ENCODE measurements at regions not wholly inside any gene's neighbourhood (a gene's known extent, or its start where the extent isn't known, plus 50 kb on each side); places are given as distances from the start of the nearest gene placed in this dataset.

- Histone ChIP-seq H3K4me2 (ENCODE audit: insufficient read depth, low read length) (no peak overlapping the region), H3K4me1 (ENCODE audit: control insufficient read depth, extremely low read depth, insufficient read depth, low read length) (no peaks in the 10 kb centered on the region), H3K27me3 (ENCODE audit: control insufficient read depth in 2 of 2, insufficient read depth in 2 of 2, low read length in 2 of 2) (no peaks in the 10 kb centered on the region), H2AFZ (ENCODE audit: low read depth, low read length) (no peak overlapping the region), H3K9ac (replicated peaks; ENCODE audit: extremely low read depth, insufficient read depth, low read length) (no peak overlapping the region), H3K9me1 (replicated peaks; ENCODE audit: control insufficient read depth, extremely low read depth, insufficient read depth, low read length) (no peaks in the 10 kb centered on the region), H3K27ac (ENCODE audit: insufficient read depth, low read depth, low read length) (no peak overlapping the region), H4K20me1 (replicated peaks; ENCODE audit: control insufficient read depth, extremely low read depth, insufficient read depth, low read length) (no peaks in the 10 kb centered on the region), H3K79me2 (ENCODE audit: control insufficient read depth, insufficient read depth, low read length) (no peaks in the 10 kb centered on the region), H3K36me3 (ENCODE audit: control insufficient read depth in 2 of 2, extremely low read depth in 1 of 2, insufficient read depth in 2 of 2, low read length in 2 of 2) (no peaks in the 10 kb centered on the region), H3K9me3 (replicated peaks; ENCODE audit: control insufficient read depth, insufficient read depth, low read length) (peaks cover 1% of the 10 kb centered on the region), H3K4me3 (replicated peaks in 1 of 3; ENCODE audit: insufficient read depth in 1 of 3, low read depth in 1 of 3, low read length in 3 of 3) (no peak overlapping the region)
- no peak for TF ChIP-seq MAX (IDR thresholded peaks at IDR 0.05; ENCODE audit: insufficient read depth, insufficient read length)
- no peak for TF ChIP-seq JUN (IDR thresholded peaks at IDR 0.05; ENCODE audit: borderline replicate concordance, insufficient read depth, insufficient read length, low read depth)
- DNase-seq (ENCODE audit: low read depth, low spot score) (no peak), FAIRE-seq (no peak)
- no TSS peak for BruUV-seq (replicated peaks)
- POLR2A ChIA-PET = no interaction called here
- CTCF ChIA-PET = no interaction called here
- dilution Hi-C loops (cut with MboI; ENCODE audit: extremely low pct_ligation_motif_present, low sequenced_read_pairs) (no loop called here), intact Hi-C loops (cut with micrococcal nuclease) (no loop called here)
Observed at GRCh38 chr13:47087241-47087640, 190.4 kb upstream of the HTR2A start.

GRCh38 chr13:47085346-47085745, 188.5 kb upstream of the HTR2A start:
- ChIA-PET CTCF (no interaction called here), POLR2A (no interaction called here)
- H3K9ac ChIP-seq (replicated peaks; ENCODE audit: extremely low read depth, insufficient read depth, low read length) = no peak overlapping the region
- dilution Hi-C loops (cut with MboI; ENCODE audit: extremely low pct_ligation_motif_present, low sequenced_read_pairs) (no loop called here), intact Hi-C loops (cut with micrococcal nuclease) (no loop called here)
- H3K4me3 ChIP-seq (replicated peaks in 1 of 3; ENCODE audit: insufficient read depth in 1 of 3, low read depth in 1 of 3, low read length in 3 of 3) = no peak overlapping the region
- no peaks in the 10 kb centered on the region for H3K79me2 ChIP-seq (ENCODE audit: control insufficient read depth, insufficient read depth, low read length)
- FAIRE-seq (no peak), DNase-seq (ENCODE audit: low read depth, low spot score) (no peak)
- H2AFZ ChIP-seq (ENCODE audit: low read depth, low read length) = no peak overlapping the region
- H3K27ac ChIP-seq (ENCODE audit: insufficient read depth, low read depth, low read length) = no peak overlapping the region
- peaks cover 3% of the 10 kb centered on the region for H3K9me3 ChIP-seq (replicated peaks; ENCODE audit: control insufficient read depth, insufficient read depth, low read length)
- no peak for TF ChIP-seq CTCF (IDR thresholded peaks at IDR 0.05; ENCODE audit: extremely low read depth in 1 of 2, insufficient read depth in 1 of 2, low read depth in 1 of 2, low read length in 2 of 2)
- no peak for TF ChIP-seq MYC (IDR thresholded peaks at IDR 0.05; ENCODE audit: low read depth, low read length)
- no peak for TF ChIP-seq JUN (IDR thresholded peaks at IDR 0.05; ENCODE audit: borderline replicate concordance, insufficient read depth, insufficient read length, low read depth)
- TF ChIP-seq GATA2 (IDR thresholded peaks at IDR 0.05; ENCODE audit: insufficient read depth, insufficient read length, low read depth, low read length) = no peak
- no peak for TF ChIP-seq EZH2 (IDR thresholded peaks at IDR 0.05; ENCODE audit: borderline replicate concordance, low read depth, low read length, severe bottlenecking)
- TF ChIP-seq FOS (IDR thresholded peaks at IDR 0.05; ENCODE audit: borderline replicate concordance, insufficient read depth, low read length) = no peak
- no peak for TF ChIP-seq MAX (IDR thresholded peaks at IDR 0.05; ENCODE audit: insufficient read depth, insufficient read length)
- TF ChIP-seq POLR2A (IDR thresholded peaks at IDR 0.05; ENCODE audit: low read depth, low read length) = no peak
- no peak for TF ChIP-seq POLR2AphosphoS5 (IDR thresholded peaks at IDR 0.05; ENCODE audit: insufficient read depth, low read depth, low read length)
- H3K36me3 ChIP-seq (ENCODE audit: control insufficient read depth in 2 of 2, extremely low read depth in 1 of 2, insufficient read depth in 2 of 2, low read length in 2 of 2) = no peaks in the 10 kb centered on the region
- no peaks in the 10 kb centered on the region for H3K9me1 ChIP-seq (replicated peaks; ENCODE audit: control insufficient read depth, extremely low read depth, insufficient read depth, low read length)
- H3K4me1 ChIP-seq (ENCODE audit: control insufficient read depth, extremely low read depth, insufficient read depth, low read length) = no peaks in the 10 kb centered on the region
- no peaks in the 10 kb centered on the region for H4K20me1 ChIP-seq (replicated peaks; ENCODE audit: control insufficient read depth, extremely low read depth, insufficient read depth, low read length)
- no peaks in the 10 kb centered on the region for H3K27me3 ChIP-seq (ENCODE audit: control insufficient read depth in 2 of 2, insufficient read depth in 2 of 2, low read length in 2 of 2)
- BruUV-seq (replicated peaks) = no TSS peak
- no peak overlapping the region for H3K4me2 ChIP-seq (ENCODE audit: insufficient read depth, low read length)
